ENCODE measurements at regions not wholly inside any gene's neighbourhood (a gene's known extent, or its start where the extent isn't known, plus 50 kb on each side); places are given as distances from the start of the nearest gene placed in this dataset.
A peak's percentile ranks its signal among the peaks of the same experiment; 100 is the strongest.

DNA sequence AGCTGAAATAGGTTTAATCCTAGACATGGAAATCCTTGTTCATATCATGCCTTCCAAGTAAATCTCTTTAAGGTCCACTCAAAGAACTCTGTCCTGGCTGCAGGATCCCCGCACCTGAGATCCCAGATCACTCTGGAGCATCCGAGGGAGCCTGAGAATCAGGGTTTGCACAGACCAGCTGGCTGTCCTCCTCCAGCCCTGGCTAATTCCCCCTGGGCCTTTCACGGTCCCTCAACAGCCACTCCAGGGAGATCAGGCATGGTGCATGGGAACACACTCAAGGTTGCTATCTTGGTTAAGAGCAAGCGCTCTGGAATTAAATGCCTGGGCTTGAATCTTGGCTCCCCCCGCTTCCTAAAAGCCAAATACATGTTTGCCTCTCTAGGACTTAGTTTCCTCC is 130.8 kb downstream of the IRS2 start:
- Histone ChIP-seq H3K4me2 (peak overlapping the region; percentile 67 to 90 (median 87)), H3K27me3 (no peaks in the 10 kb centered on the region), H3K4me1 (peaks cover 43 to 78% (median 72%) of the 10 kb centered on the region in 10 experiments), H3K27ac (peak overlapping the region; percentile 73 to 91 (median 80)), H3K36me3 (peaks cover 0 to 10% (median 0%) of the 10 kb centered on the region in 11 experiments; a peak in 2 of 22 replicates), H4K20me1 (no peaks in the 10 kb centered on the region), H3K9ac (peak overlapping the region in 10 of 11 experiments; percentile 35 to 74 (median 64); a peak in 17 of 22 replicates), H3K4me3 (peak overlapping the region in 5 of 10 experiments; percentile 12 to 38 (median 24); a peak in 7 of 20 replicates), H3K9me3 (replicated peaks in 1 of 11) (peaks cover 5 to 37% (median 13%) of the 10 kb centered on the region in 11 experiments; a peak in 14 of 22 replicates)
- peak in 2 of 11 experiments; percentile 8 to 14; a peak in 2 of 22 replicates for TF ChIP-seq Cebpa-rat (IDR thresholded peaks at IDR 0.05)

GRCh38 chr13:109655206-109655600 is 131.2 kb downstream of the IRS2 start:
- peak in 7 of 11 experiments; percentile 17 to 88 (median 76); a peak in 9 of 22 replicates for TF ChIP-seq Cebpa-rat (IDR thresholded peaks at IDR 0.05)
- no peaks in the 10 kb centered on the region for H4K20me1 ChIP-seq
- H3K9me3 ChIP-seq (replicated peaks in 1 of 11): peaks cover 2 to 34% (median 12%) of the 10 kb centered on the region in 11 experiments; a peak in 14 of 22 replicates
- peaks cover 43 to 82% (median 76%) of the 10 kb centered on the region in 10 experiments for H3K4me1 ChIP-seq
- peak overlapping the region; percentile 73 to 91 (median 80) for H3K27ac ChIP-seq
- H3K27me3 ChIP-seq: no peaks in the 10 kb centered on the region
- peak overlapping the region in 6 of 10 experiments; percentile 5 to 38 (median 29); a peak in 7 of 20 replicates for H3K4me3 ChIP-seq
- peak overlapping the region; percentile 67 to 90 (median 87) for H3K4me2 ChIP-seq
- H3K9ac ChIP-seq: peak overlapping the region in 9 of 11 experiments; percentile 57 to 74 (median 65); a peak in 17 of 22 replicates
- peaks cover 0 to 10% (median 0%) of the 10 kb centered on the region in 11 experiments; a peak in 2 of 22 replicates for H3K36me3 ChIP-seq

DNA sequence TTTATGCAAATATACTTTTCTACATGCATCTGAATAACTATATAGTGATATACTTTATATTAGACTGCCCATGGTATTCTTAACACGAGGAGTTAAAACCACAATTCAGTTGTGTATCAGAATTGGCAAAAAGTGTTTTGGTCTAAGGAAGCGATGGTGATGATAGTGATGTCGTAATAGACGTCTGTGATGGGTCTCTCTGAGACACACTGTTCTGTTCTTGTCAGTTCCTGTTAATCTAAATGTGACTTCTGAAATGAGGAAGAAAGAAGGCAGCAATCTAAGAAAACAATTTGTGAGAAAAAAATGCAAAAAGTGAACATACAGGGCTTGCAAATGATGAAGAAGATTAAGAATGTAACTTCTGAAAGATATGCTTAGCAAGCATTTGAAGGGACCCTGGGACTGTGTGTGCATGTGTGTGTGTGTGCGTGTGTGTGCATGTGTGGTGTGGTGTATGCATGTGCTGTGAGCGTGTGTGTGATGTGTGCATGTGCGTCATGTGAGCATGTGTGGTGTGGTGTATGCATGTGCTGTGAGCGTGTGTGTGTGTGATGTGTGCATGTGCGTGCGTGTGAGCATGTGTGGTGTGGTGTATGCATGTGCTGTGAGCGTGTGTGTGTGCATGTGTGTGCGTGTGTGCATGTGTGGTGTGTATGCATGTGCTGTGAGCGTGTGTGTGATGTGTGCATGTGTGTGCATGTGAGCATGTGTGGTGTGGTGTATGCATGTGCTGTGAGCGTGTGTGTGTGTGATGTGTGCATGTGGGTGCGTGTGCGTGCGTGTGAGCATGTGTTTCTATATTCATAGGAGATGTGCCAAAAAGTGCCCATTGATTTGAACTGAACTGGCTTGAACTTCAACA is 131.8 kb downstream of the IRS2 start:
- peaks cover 0 to 10% (median 0%) of the 10 kb centered on the region in 11 experiments; a peak in 2 of 22 replicates for H3K36me3 ChIP-seq
- H3K4me2 ChIP-seq: peak overlapping the region; percentile 67 to 90 (median 87)
- peak in 2 of 11 experiments; percentile 83 to 85; a peak in 4 of 22 replicates for TF ChIP-seq Cebpa-rat (IDR thresholded peaks at IDR 0.05)
- H3K27me3 ChIP-seq: no peaks in the 10 kb centered on the region
- peak overlapping the region; percentile 54 to 91 (median 80) for H3K27ac ChIP-seq
- H3K4me1 ChIP-seq: peaks cover 43 to 89% (median 81%) of the 10 kb centered on the region in 10 experiments
- no peaks in the 10 kb centered on the region for H4K20me1 ChIP-seq
- peak overlapping the region in 10 of 11 experiments; percentile 10 to 74 (median 64); a peak in 20 of 22 replicates for H3K9ac ChIP-seq
- H3K4me3 ChIP-seq: peak overlapping the region in 6 of 10 experiments; percentile 5 to 38 (median 22); a peak in 5 of 20 replicates
- H3K9me3 ChIP-seq (replicated peaks in 1 of 11): peaks cover 0 to 28% (median 8%) of the 10 kb centered on the region in 11 experiments; a peak in 13 of 22 replicates

GRCh38 chr13:109652531-109652930 is 133.9 kb downstream of the IRS2 start:
- Histone ChIP-seq H3K4me3 (no peak overlapping the region), H4K20me1 (no peaks in the 10 kb centered on the region), H3K9ac (peak overlapping the region in 4 of 11 experiments; percentile 54 to 74 (median 68); a peak in 5 of 22 replicates), H3K4me1 (peaks cover 46 to 96% (median 88%) of the 10 kb centered on the region in 10 experiments), H3K4me2 (peak overlapping the region in 10 of 11 experiments; percentile 17 to 90 (median 86); a peak in 19 of 22 replicates), H3K27ac (peak overlapping the region; percentile 54 to 91 (median 80); a peak in 20 of 22 replicates), H3K27me3 (no peaks in the 10 kb centered on the region), H3K9me3 (replicated peaks in 1 of 11) (peaks cover 0 to 35% (median 14%) of the 10 kb centered on the region in 11 experiments; a peak in 16 of 22 replicates), H3K36me3 (peaks cover 0 to 11% (median 0%) of the 10 kb centered on the region in 11 experiments; a peak in 3 of 22 replicates)
- no peak for TF ChIP-seq Cebpa-rat (IDR thresholded peaks at IDR 0.05)

DNA sequence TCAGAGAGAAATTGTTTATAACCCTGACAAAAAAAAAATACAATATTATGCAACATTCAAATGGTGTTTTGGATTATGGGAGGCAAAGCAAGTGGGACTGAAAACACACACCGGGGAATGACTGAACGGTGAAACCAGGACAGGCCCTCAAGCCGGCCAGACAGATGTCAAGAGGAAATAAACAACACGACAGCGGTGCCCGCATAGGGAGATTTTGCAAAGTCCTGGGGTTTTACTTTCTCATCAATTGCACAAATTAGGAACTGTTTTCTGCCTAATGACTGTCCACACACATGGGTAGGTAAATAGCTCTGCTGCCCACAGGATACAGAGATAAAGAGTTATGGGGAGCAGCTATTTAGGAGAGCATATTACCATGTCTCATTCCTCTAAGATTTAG is 134.5 kb downstream of the IRS2 start:
- Histone ChIP-seq H3K27me3 (no peaks in the 10 kb centered on the region), H4K20me1 (no peaks in the 10 kb centered on the region), H3K4me2 (peak overlapping the region in 8 of 11 experiments; percentile 73 to 90 (median 88); a peak in 16 of 22 replicates), H3K36me3 (peaks cover 0 to 11% (median 0%) of the 10 kb centered on the region in 11 experiments; a peak in 3 of 22 replicates), H3K27ac (peak overlapping the region; percentile 54 to 91 (median 80); a peak in 19 of 22 replicates), H3K9ac (peak overlapping the region in 4 of 11 experiments; percentile 6 to 54 (median 12); a peak in 4 of 22 replicates), H3K4me1 (peaks cover 46 to 96% (median 88%) of the 10 kb centered on the region in 10 experiments), H3K4me3 (no peak overlapping the region), H3K9me3 (replicated peaks in 1 of 11) (peaks cover 0 to 35% (median 14%) of the 10 kb centered on the region in 11 experiments; a peak in 16 of 22 replicates)
- TF ChIP-seq Cebpa-rat (IDR thresholded peaks at IDR 0.05): no peak

DNA sequence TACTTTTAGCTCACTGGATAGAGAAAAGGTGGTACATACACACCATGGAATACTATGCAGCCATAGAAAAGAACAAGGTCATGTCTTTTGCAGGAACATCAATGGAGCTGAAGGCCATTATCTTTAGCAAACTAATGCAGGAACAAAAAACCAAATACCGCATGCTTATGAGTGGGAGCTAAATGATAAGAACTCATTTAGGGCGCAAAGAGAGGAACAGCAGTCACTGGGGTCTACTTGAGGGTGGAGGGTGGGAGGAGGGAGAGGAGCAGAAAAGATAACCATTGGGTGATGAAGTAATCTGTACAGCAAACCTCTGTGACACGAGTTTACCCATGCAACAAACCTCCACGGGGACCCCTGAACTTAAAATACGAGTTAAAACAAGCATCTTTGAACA is 135.1 kb downstream of the IRS2 start:
- no peaks in the 10 kb centered on the region for H4K20me1 ChIP-seq
- H3K27me3 ChIP-seq: no peaks in the 10 kb centered on the region
- peak overlapping the region in 10 of 11 experiments; percentile 32 to 91 (median 84); a peak in 17 of 22 replicates for H3K27ac ChIP-seq
- peaks cover 0 to 30% (median 14%) of the 10 kb centered on the region in 11 experiments; a peak in 16 of 22 replicates for H3K9me3 ChIP-seq (replicated peaks in 1 of 11)
- peaks cover 46 to 96% (median 88%) of the 10 kb centered on the region in 10 experiments for H3K4me1 ChIP-seq
- H3K36me3 ChIP-seq: peaks cover 0 to 11% (median 0%) of the 10 kb centered on the region in 11 experiments; a peak in 3 of 22 replicates
- H3K4me3 ChIP-seq: no peak overlapping the region
- peak overlapping the region in 3 of 11 experiments; percentile 8 to 54 (median 12); a peak in 3 of 22 replicates for H3K9ac ChIP-seq
- H3K4me2 ChIP-seq: peak overlapping the region in 7 of 11 experiments; percentile 73 to 90 (median 88); a peak in 14 of 22 replicates
- TF ChIP-seq Cebpa-rat (IDR thresholded peaks at IDR 0.05): no peak

GRCh38 chr13:109650861-109651260 is 135.5 kb downstream of the IRS2 start:
- peaks cover 0 to 11% (median 0%) of the 10 kb centered on the region in 11 experiments; a peak in 3 of 22 replicates for H3K36me3 ChIP-seq
- H3K9me3 ChIP-seq (replicated peaks in 1 of 11): peaks cover 0 to 26% (median 14%) of the 10 kb centered on the region in 11 experiments; a peak in 16 of 22 replicates
- no peaks in the 10 kb centered on the region for H3K27me3 ChIP-seq
- no peak overlapping the region for H3K4me3 ChIP-seq
- H3K4me1 ChIP-seq: peaks cover 46 to 96% (median 88%) of the 10 kb centered on the region in 10 experiments
- H4K20me1 ChIP-seq: no peaks in the 10 kb centered on the region
- peak overlapping the region in 8 of 11 experiments; percentile 78 to 91 (median 88); a peak in 15 of 22 replicates for H3K27ac ChIP-seq
- H3K4me2 ChIP-seq: peak overlapping the region in 7 of 11 experiments; percentile 19 to 89 (median 84); a peak in 12 of 22 replicates
- TF ChIP-seq Cebpa-rat (IDR thresholded peaks at IDR 0.05): no peak
- H3K9ac ChIP-seq: no peak overlapping the region; a peak in 1 of 22 replicates

DNA sequence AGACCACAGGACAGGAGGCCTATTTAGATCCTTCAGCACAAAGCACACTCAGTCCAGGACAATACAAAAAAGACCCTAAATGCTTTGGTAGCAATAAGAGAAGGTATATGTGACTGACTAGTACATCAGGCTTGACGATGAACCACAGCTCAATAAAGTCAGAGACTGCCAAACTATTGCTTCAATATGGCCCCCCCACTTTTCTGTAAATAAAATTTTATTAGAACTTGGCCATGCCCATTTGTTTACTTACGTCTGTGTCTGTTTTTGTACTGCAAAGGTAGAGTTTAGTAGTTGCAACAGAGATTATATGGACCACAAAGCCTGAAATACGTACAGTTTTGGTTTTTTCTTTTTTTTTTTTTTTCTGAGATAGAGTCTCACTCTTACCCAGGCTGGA is 136.7 kb downstream of the IRS2 start:
- Histone ChIP-seq H3K4me3 (no peak overlapping the region), H4K20me1 (no peaks in the 10 kb centered on the region), H3K9me3 (replicated peaks in 1 of 11) (peaks cover 0 to 31% (median 14%) of the 10 kb centered on the region in 11 experiments; a peak in 16 of 22 replicates), H3K36me3 (peaks cover 0 to 11% (median 0%) of the 10 kb centered on the region in 11 experiments; a peak in 3 of 22 replicates), H3K27me3 (no peaks in the 10 kb centered on the region), H3K27ac (peak overlapping the region in 9 of 11 experiments; percentile 12 to 91 (median 78); a peak in 11 of 22 replicates), H3K4me1 (peaks cover 42 to 94% (median 84%) of the 10 kb centered on the region in 10 experiments), H3K4me2 (peak overlapping the region in 6 of 11 experiments; percentile 20 to 89 (median 82); a peak in 9 of 22 replicates), H3K9ac (no peak overlapping the region)
- no peak for TF ChIP-seq Cebpa-rat (IDR thresholded peaks at IDR 0.05)

Measured in BLaER1 treated with 17β-estradiol and CSF1 and Interleukin-3, amounts not matched to agents 10 nM and 100 nM (cell line).